ENCODE measurements at regions not wholly inside any gene's neighbourhood (a gene's known extent, or its start where the extent isn't known, plus 50 kb on each side); places are given as distances from the start of the nearest gene placed in this dataset.
A peak's percentile ranks its signal among the peaks of the same experiment; 100 is the strongest.

- no peaks in the 10 kb centered on the region for H3K27me3 ChIP-seq (ENCODE audit: low read length)
- no peak overlapping the region for H3K4me2 ChIP-seq (ENCODE audit: low read depth, low read length, poor library complexity, severe bottlenecking)
- H3F3A ChIP-seq (ENCODE audit: insufficient read depth), result no peaks in the 10 kb centered on the region
- peak overlapping the region; percentile 75 for H2AFZ ChIP-seq (ENCODE audit: low read depth, low read length, severe bottlenecking)
- TF ChIP-seq EZH2phosphoT487 (conservative IDR thresholded peaks at IDR 0.05; ENCODE audit: low read length) (no peak), CTCF (IDR thresholded peaks at IDR 0.05; ENCODE audit: insufficient read depth, low read length, poor library complexity, severe bottlenecking) (no peak)
- no peak overlapping the region for H3K4me3 ChIP-seq (ENCODE audit: insufficient read depth, low read length, poor library complexity, severe bottlenecking)
- H3K79me2 ChIP-seq (ENCODE audit: insufficient read depth, low read length), result no peaks in the 10 kb centered on the region
- H3K9me2 ChIP-seq (replicated peaks; ENCODE audit: insufficient read depth, low read length), result no peaks in the 10 kb centered on the region
- H3K36me3 ChIP-seq (ENCODE audit: low read length), result no peaks in the 10 kb centered on the region
- H3K9me3 ChIP-seq (ENCODE audit: insufficient read depth, low read length), result no peaks in the 10 kb centered on the region
- H3K9ac ChIP-seq (ENCODE audit: low read length), result no peak overlapping the region
- no peak overlapping the region for H3K27ac ChIP-seq (ENCODE audit: low read depth, low read length)
- H4K20me1 ChIP-seq (ENCODE audit: low read depth, low read length), result no peaks in the 10 kb centered on the region
Measured at GRCh38 chr2:52210611-52211010, 1178.7 kb upstream of the NRXN1 start.

GRCh38 chr2:52210161-52210560, 1178.2 kb upstream of the NRXN1 start:
- Histone ChIP-seq H3K4me2 (ENCODE audit: low read depth, low read length, poor library complexity, severe bottlenecking) (no peak overlapping the region), H3K27me3 (ENCODE audit: low read length) (no peaks in the 10 kb centered on the region), H3K9me2 (replicated peaks; ENCODE audit: insufficient read depth, low read length) (no peaks in the 10 kb centered on the region), H2AFZ (ENCODE audit: low read depth, low read length, severe bottlenecking) (peak overlapping the region; percentile 75), H3K27ac (ENCODE audit: low read depth, low read length) (no peak overlapping the region), H3K9me3 (ENCODE audit: insufficient read depth, low read length) (no peaks in the 10 kb centered on the region), H3K9ac (ENCODE audit: low read length) (no peak overlapping the region), H3K4me3 (ENCODE audit: insufficient read depth, low read length, poor library complexity, severe bottlenecking) (no peak overlapping the region), H3K36me3 (ENCODE audit: low read length) (no peaks in the 10 kb centered on the region), H3F3A (ENCODE audit: insufficient read depth) (no peaks in the 10 kb centered on the region), H4K20me1 (ENCODE audit: low read depth, low read length) (no peaks in the 10 kb centered on the region), H3K79me2 (ENCODE audit: insufficient read depth, low read length) (no peaks in the 10 kb centered on the region)
- TF ChIP-seq CTCF (IDR thresholded peaks at IDR 0.05; ENCODE audit: insufficient read depth, low read length, poor library complexity, severe bottlenecking), result no peak
- TF ChIP-seq EZH2phosphoT487 (conservative IDR thresholded peaks at IDR 0.05; ENCODE audit: low read length), result no peak

GRCh38 chr2:52194342-52194741, 1162.4 kb upstream of the NRXN1 start:
- Histone ChIP-seq H3K9me2 (replicated peaks; ENCODE audit: insufficient read depth, low read length) (no peaks in the 10 kb centered on the region), H3K27ac (ENCODE audit: low read depth, low read length) (no peak overlapping the region), H3K9ac (ENCODE audit: low read length) (no peak overlapping the region), H3K4me2 (ENCODE audit: low read depth, low read length, poor library complexity, severe bottlenecking) (no peak overlapping the region), H4K20me1 (ENCODE audit: low read depth, low read length) (no peaks in the 10 kb centered on the region), H3K4me3 (ENCODE audit: insufficient read depth, low read length, poor library complexity, severe bottlenecking) (no peak overlapping the region), H3K36me3 (ENCODE audit: low read length) (no peaks in the 10 kb centered on the region), H3F3A (ENCODE audit: insufficient read depth) (no peaks in the 10 kb centered on the region), H2AFZ (ENCODE audit: low read depth, low read length, severe bottlenecking) (no peak overlapping the region), H3K27me3 (ENCODE audit: low read length) (no peaks in the 10 kb centered on the region), H3K9me3 (ENCODE audit: insufficient read depth, low read length) (no peaks in the 10 kb centered on the region), H3K79me2 (ENCODE audit: insufficient read depth, low read length) (no peaks in the 10 kb centered on the region)
- TF ChIP-seq CTCF (IDR thresholded peaks at IDR 0.05; ENCODE audit: insufficient read depth, low read length, poor library complexity, severe bottlenecking) (no peak), EZH2phosphoT487 (conservative IDR thresholded peaks at IDR 0.05; ENCODE audit: low read length) (no peak)

All from SU-DHL-6 (cell line).